IMR-90 (cell line): ENCODE measurements at regions not wholly inside any gene's neighbourhood (a gene's known extent, or its start where the extent isn't known, plus 50 kb on each side); places are given as distances from the start of the nearest gene placed in this dataset.

Experiments used
- BHLHE40 ChIP-seq: fragments of 150-350 bp; IDR thresholded peaks from 2 replicates; pipeline ENCODE4 v1.6.1; 2016; ENCODE audit warnings: mild to moderate bottlenecking, low read depth, low read length
- CEBPB ChIP-seq: IDR thresholded peaks from 2 replicates; pipeline ENCODE4 v1.6.1; 2012; ENCODE audit warnings: low read depth, low read length, improper control_type of control experiment
- CTCF ChIP-seq: conservative IDR thresholded peaks from 2 replicates; pipeline ENCODE4 v1.5.1; 2012; ENCODE audit warnings: mild to moderate bottlenecking, low read depth, low read length, improper control_type of control experiment
- ELK1 ChIP-seq: fragments of 150-350 bp; IDR thresholded peaks from 2 replicates; pipeline ENCODE4 v1.6.1; 2016; ENCODE audit warnings: low read depth, mild to moderate bottlenecking, low read length, moderate library complexity, borderline replicate concordance
- FOS ChIP-seq: fragments of 150-350 bp; IDR thresholded peaks from 2 replicates; pipeline ENCODE4 v1.6.1; 2016; ENCODE audit warnings: low read depth, low read length
- MAFK ChIP-seq: IDR thresholded peaks from 2 replicates; pipeline ENCODE4 v1.6.1; 2012; ENCODE audit warnings: low read depth, low read length, improper control_type of control experiment
- MXI1 ChIP-seq: IDR thresholded peaks from 2 replicates; pipeline ENCODE4 v1.6.1; 2012; ENCODE audit warnings: low read depth, mild to moderate bottlenecking, low read length, moderate library complexity, borderline replicate concordance
- NFE2L2 ChIP-seq: fragments of 150-350 bp; IDR thresholded peaks from 2 replicates; pipeline ENCODE4 v1.6.1; 2016; ENCODE audit warnings: low read depth, mild to moderate bottlenecking, low read length
- POLR2A ChIP-seq: IDR thresholded peaks from 2 replicates; pipeline ENCODE4 v1.6.1; 2012; ENCODE audit warnings: mild to moderate bottlenecking, low read depth, low read length
- RAD21 ChIP-seq: IDR thresholded peaks from 2 replicates; pipeline ENCODE4 v1.6.1; 2012; ENCODE audit warnings: low read length, improper control_type of control experiment
- RCOR1 ChIP-seq: IDR thresholded peaks from 2 replicates; pipeline ENCODE4 v1.6.1; 2012; ENCODE audit warnings: mild to moderate bottlenecking, low read length, improper control_type of control experiment; ENCODE audit not compliant: insufficient replicate concordance
- RFX5 ChIP-seq: IDR thresholded peaks from 2 replicates; pipeline ENCODE4 v1.8.0; 2012; ENCODE audit warnings: low read depth, mild to moderate bottlenecking, low read length, moderate library complexity
- SMC3 ChIP-seq: fragments of 150-350 bp; IDR thresholded peaks from 2 replicates; pipeline ENCODE4 v1.6.1; 2016; ENCODE audit warnings: low read depth, mild to moderate bottlenecking, antibody characterized with exemption, low read length, moderate library complexity
- USF2 ChIP-seq: fragments of 150-350 bp; IDR thresholded peaks from 2 replicates; pipeline ENCODE4 v1.6.1; 2017; ENCODE audit warnings: mild to moderate bottlenecking, antibody characterized with exemption, low read length, low read depth

DNA sequence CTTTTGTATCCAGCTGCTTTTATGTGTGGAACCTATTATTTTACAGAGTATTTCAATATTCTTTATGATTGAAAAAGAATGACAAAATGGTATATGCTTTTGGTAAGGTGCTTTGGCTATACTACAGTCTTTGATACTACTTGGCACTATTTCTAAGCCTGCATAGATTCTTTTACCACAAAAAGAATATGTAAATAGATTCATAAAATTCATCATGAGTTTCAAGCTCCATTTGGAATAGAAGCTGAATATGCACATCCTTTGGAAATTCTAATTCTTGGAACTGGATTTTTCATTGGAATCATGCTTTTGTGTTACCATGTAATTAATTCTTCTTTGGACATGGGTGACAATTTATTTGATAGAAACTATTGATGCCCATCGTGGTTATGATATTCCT lies 60.2 kb upstream of the SYTL5 start:
- TF ChIP-seq CTCF = no peak
- no peak for TF ChIP-seq POLR2A
- no peak for TF ChIP-seq BHLHE40
- no peak for TF ChIP-seq RFX5
- TF ChIP-seq CEBPB = no peak
- TF ChIP-seq SMC3 = no peak
- TF ChIP-seq RAD21 = no peak
- no peak for TF ChIP-seq ELK1
- no peak for TF ChIP-seq NFE2L2
- no peak for TF ChIP-seq RCOR1
- TF ChIP-seq MAFK = no peak
- no peak for TF ChIP-seq USF2
- TF ChIP-seq FOS = no peak
- TF ChIP-seq MXI1 = no peak
